ENCODE measurements at regions not wholly inside any gene's neighbourhood (a gene's known extent, or its start where the extent isn't known, plus 50 kb on each side); places are given as distances from the start of the nearest gene placed in this dataset.

- Histone ChIP-seq H3K36me3 (ENCODE audit: low read depth) (no peaks in the 10 kb centered on the region), H3K27ac (no peak overlapping the region), H3K9me3 (ENCODE audit: insufficient read depth, low read depth) (no peaks in the 10 kb centered on the region), H3K4me2 (no peak overlapping the region), H4K20me1 (ENCODE audit: insufficient read depth) (peaks cover 7% of the 10 kb centered on the region; the same call in 1 of the 2 replicates), H3K9me2 (ENCODE audit: insufficient read depth) (no peaks in the 10 kb centered on the region), H3K79me2 (ENCODE audit: low read depth) (no peaks in the 10 kb centered on the region), H3K4me3 (no peak overlapping the region), H3K4me1 (replicated peaks; ENCODE audit: insufficient read depth) (no peaks in the 10 kb centered on the region), H3K27me3 (ENCODE audit: insufficient read depth, low read depth) (peaks cover 88% of the 10 kb centered on the region), H2AFZ (no peak overlapping the region), H3F3A (ENCODE audit: insufficient read depth, low read depth) (no peaks in the 10 kb centered on the region)
- no TSS peak for BruUV-seq (replicated peaks)
- intact Hi-C loops (cut with micrococcal nuclease; ENCODE audit: unreplicated experiment): no loop called here
- ChIA-PET CTCF (no interaction called here), POLR2A (ENCODE audit: unreplicated experiment) (no interaction called here)
- TF ChIP-seq EZH2 (IDR thresholded peaks at IDR 0.05; ENCODE audit: low read depth) (no peak), CTCF (conservative IDR thresholded peaks at IDR 0.05) (no peak)
- no peak for DNase-seq
Measured at GRCh38 chr2:126827371-126827770, 71.3 kb upstream of the TEX51 start.

- Histone ChIP-seq H3K4me1 (replicated peaks; ENCODE audit: insufficient read depth) (no peaks in the 10 kb centered on the region), H3K79me2 (ENCODE audit: low read depth) (no peaks in the 10 kb centered on the region), H3F3A (ENCODE audit: insufficient read depth, low read depth) (no peaks in the 10 kb centered on the region), H2AFZ (no peak overlapping the region), H3K9me3 (ENCODE audit: insufficient read depth, low read depth) (no peaks in the 10 kb centered on the region), H3K27ac (no peak overlapping the region), H3K36me3 (ENCODE audit: low read depth) (no peaks in the 10 kb centered on the region), H4K20me1 (ENCODE audit: insufficient read depth) (peaks cover 7% of the 10 kb centered on the region; the same call in 1 of the 2 replicates), H3K27me3 (ENCODE audit: insufficient read depth, low read depth) (peaks cover 88% of the 10 kb centered on the region), H3K4me3 (no peak overlapping the region), H3K4me2 (no peak overlapping the region), H3K9me2 (ENCODE audit: insufficient read depth) (no peaks in the 10 kb centered on the region)
- no peak for DNase-seq
- CTCF ChIA-PET: no interaction called here
- POLR2A ChIA-PET (ENCODE audit: unreplicated experiment): no interaction called here
- no TSS peak for BruUV-seq (replicated peaks)
- intact Hi-C loops (cut with micrococcal nuclease; ENCODE audit: unreplicated experiment): no loop called here
- TF ChIP-seq EZH2 (IDR thresholded peaks at IDR 0.05; ENCODE audit: low read depth): no peak
- TF ChIP-seq CTCF (conservative IDR thresholded peaks at IDR 0.05): no peak
Measured at GRCh38 chr2:126828051-126828450, 70.6 kb upstream of the TEX51 start.

GRCh38 chr2:126828491-126828890 is 70.2 kb upstream of the TEX51 start:
- Histone ChIP-seq H3K9me2 (ENCODE audit: insufficient read depth) (no peaks in the 10 kb centered on the region), H3K27me3 (ENCODE audit: insufficient read depth, low read depth) (peaks cover 85% of the 10 kb centered on the region), H2AFZ (no peak overlapping the region), H3K36me3 (ENCODE audit: low read depth) (no peaks in the 10 kb centered on the region), H3F3A (ENCODE audit: insufficient read depth, low read depth) (no peaks in the 10 kb centered on the region), H3K4me3 (no peak overlapping the region), H3K4me2 (no peak overlapping the region), H3K27ac (no peak overlapping the region), H3K9me3 (ENCODE audit: insufficient read depth, low read depth) (no peaks in the 10 kb centered on the region), H3K4me1 (replicated peaks; ENCODE audit: insufficient read depth) (no peaks in the 10 kb centered on the region), H3K79me2 (ENCODE audit: low read depth) (no peaks in the 10 kb centered on the region), H4K20me1 (ENCODE audit: insufficient read depth) (peaks cover 7% of the 10 kb centered on the region; the same call in 1 of the 2 replicates)
- TF ChIP-seq CTCF (conservative IDR thresholded peaks at IDR 0.05) (no peak), EZH2 (IDR thresholded peaks at IDR 0.05; ENCODE audit: low read depth) (no peak)
- BruUV-seq (replicated peaks): no TSS peak
- intact Hi-C loops (cut with micrococcal nuclease; ENCODE audit: unreplicated experiment): no loop called here
- CTCF ChIA-PET: no interaction called here
- no peak for DNase-seq
- POLR2A ChIA-PET (ENCODE audit: unreplicated experiment): no interaction called here

All from PC-9 (cell line).